ENCODE measurements at regions not wholly inside any gene's neighbourhood (a gene's known extent, or its start where the extent isn't known, plus 50 kb on each side); places are given as distances from the start of the nearest gene placed in this dataset.

DNA sequence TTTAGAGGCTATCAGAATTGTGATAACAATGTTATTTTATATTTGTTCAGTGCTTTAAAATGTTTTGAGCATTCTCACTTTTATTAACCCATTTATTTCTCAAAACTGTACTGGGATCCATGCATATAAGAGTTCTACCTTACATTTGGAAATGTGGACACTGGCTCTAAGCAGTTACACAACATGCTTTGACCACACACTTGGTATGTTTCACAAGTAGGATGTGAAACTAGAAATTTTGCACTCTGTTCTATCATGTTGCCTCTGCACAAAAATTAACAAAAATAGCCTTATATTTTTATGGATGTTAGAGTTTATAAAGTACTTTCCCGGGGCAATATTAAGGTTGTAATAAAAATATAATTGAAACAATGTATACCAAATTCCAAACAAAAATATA lies 126.9 kb upstream of the CHORDC1 start:
- H3K27me3 Mint-ChIP-seq: no peaks in the 10 kb centered on the region
- DNase-seq (ENCODE audit: extremely low spot score, unreplicated experiment): no peak
- TF ChIP-seq, protein P1, sequence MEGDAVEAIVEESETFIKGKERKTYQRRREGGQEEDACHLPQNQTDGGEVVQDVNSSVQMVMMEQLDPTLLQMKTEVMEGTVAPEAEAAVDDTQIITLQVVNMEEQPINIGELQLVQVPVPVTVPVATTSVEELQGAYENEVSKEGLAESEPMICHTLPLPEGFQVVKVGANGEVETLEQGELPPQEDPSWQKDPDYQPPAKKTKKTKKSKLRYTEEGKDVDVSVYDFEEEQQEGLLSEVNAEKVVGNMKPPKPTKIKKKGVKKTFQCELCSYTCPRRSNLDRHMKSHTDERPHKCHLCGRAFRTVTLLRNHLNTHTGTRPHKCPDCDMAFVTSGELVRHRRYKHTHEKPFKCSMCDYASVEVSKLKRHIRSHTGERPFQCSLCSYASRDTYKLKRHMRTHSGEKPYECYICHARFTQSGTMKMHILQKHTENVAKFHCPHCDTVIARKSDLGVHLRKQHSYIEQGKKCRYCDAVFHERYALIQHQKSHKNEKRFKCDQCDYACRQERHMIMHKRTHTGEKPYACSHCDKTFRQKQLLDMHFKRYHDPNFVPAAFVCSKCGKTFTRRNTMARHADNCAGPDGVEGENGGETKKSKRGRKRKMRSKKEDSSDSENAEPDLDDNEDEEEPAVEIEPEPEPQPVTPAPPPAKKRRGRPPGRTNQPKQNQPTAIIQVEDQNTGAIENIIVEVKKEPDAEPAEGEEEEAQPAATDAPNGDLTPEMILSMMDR (conservative IDR thresholded peaks at IDR 0.05): no peak
- H3K4me3 Mint-ChIP-seq: no peak overlapping the region
- no peaks in the 10 kb centered on the region for H3K4me1 Mint-ChIP-seq (ENCODE audit: unreplicated experiment)
- H3K36me3 Mint-ChIP-seq: no peaks in the 10 kb centered on the region
- no peak overlapping the region for H3K27ac Mint-ChIP-seq
- no peaks in the 10 kb centered on the region for H3K9me3 Mint-ChIP-seq

DNA sequence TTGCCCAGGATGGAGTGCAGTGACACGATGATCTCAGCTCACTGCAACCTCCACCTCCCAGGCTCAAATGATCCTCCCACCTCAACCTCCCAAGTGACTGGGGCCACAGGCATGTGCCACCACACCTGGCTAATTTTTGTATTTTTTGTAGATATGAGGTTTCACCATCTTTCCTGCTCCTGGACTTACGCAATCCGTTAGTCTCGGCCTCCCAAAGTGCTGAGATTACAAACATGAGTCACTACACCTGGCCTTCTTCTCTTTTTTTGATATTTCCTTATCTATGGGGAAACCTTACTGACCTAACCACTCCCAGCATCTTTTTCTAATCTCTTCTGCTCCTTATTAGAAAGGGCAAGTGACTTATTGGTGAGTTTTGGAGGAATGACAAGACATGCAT lies 121.7 kb upstream of the CHORDC1 start:
- H3K36me3 Mint-ChIP-seq: no peaks in the 10 kb centered on the region
- H3K27me3 Mint-ChIP-seq: no peaks in the 10 kb centered on the region
- TF ChIP-seq, protein P1 (conservative IDR thresholded peaks at IDR 0.05): no peak
- no peak for DNase-seq (ENCODE audit: extremely low spot score, unreplicated experiment)
- no peaks in the 10 kb centered on the region for H3K4me1 Mint-ChIP-seq (ENCODE audit: unreplicated experiment)
- no peaks in the 10 kb centered on the region for H3K9me3 Mint-ChIP-seq
- H3K4me3 Mint-ChIP-seq: no peak overlapping the region
- H3K27ac Mint-ChIP-seq: no peak overlapping the region

DNA sequence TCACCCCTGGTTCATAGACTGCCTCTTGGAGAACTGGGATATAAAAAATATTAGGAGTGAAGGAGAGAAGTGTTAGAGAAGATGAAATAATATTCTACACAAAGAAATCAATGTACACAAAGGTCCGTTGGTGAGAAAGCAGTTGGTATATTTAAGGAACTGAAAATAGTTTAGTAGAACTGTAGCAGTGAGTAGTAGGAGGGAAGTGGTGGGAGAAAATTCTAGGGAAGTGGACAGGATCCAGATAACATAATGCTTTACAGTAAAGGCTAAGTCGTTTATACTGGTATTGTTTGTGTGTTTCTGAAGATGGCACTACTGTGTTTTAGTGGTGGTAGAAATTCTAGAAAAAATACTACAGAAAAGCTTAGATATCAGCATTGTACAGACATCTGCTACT lies 120.8 kb upstream of the CHORDC1 start:
- DNase-seq (ENCODE audit: extremely low spot score, unreplicated experiment): no peak
- Mint-ChIP-seq H3K27me3 (no peaks in the 10 kb centered on the region), H3K36me3 (no peaks in the 10 kb centered on the region), H3K4me1 (ENCODE audit: unreplicated experiment) (no peaks in the 10 kb centered on the region), H3K9me3 (no peaks in the 10 kb centered on the region), H3K4me3 (no peak overlapping the region), H3K27ac (no peak overlapping the region)
- TF ChIP-seq, protein P1 (conservative IDR thresholded peaks at IDR 0.05): no peak

DNA sequence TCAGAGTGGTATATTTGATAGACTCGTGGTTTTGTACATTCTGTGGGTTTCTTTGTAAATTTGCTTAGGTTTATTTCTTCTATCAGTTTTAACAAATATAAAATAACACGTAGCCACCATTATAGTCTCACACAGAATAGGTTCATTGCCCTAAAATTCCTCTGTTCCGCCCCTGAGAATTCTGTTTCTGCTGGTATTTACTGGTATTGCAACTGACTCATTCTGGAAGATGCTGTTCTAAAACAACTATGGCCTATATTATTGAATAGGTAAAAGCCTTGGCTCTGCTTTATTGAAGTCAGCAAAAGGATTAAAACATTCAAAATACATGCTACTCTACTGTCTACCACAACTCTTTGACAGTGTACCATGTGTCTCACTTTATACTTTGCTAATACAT lies 119.1 kb upstream of the CHORDC1 start:
- Mint-ChIP-seq H3K36me3 (no peaks in the 10 kb centered on the region), H3K27ac (no peak overlapping the region), H3K4me3 (no peak overlapping the region), H3K9me3 (no peaks in the 10 kb centered on the region), H3K27me3 (no peaks in the 10 kb centered on the region), H3K4me1 (ENCODE audit: unreplicated experiment) (no peaks in the 10 kb centered on the region)
- DNase-seq (ENCODE audit: extremely low spot score, unreplicated experiment): no peak
- TF ChIP-seq, protein P1 (conservative IDR thresholded peaks at IDR 0.05): peak; percentile 43

DNA sequence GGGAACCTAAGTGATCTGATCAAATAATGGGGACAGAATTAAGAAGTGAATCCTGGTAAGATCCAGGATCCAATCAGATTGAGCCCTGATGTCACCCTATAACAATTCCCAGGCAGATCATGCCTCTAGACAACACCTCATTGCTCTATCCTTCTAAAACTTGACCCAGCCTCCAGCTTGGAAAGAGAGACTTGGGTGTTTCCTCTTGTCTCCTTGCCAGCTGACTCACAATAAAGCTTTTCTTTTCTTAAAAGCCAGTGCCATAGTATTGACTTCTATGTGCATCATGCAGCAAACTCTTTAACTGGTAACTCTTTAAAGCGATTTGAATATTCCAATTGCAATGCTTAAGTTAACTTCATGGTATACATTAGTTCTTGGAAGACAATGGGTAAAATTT lies 109.6 kb upstream of the CHORDC1 start:
- TF ChIP-seq, protein P1 (conservative IDR thresholded peaks at IDR 0.05): no peak
- H3K27me3 Mint-ChIP-seq: no peaks in the 10 kb centered on the region
- H3K4me3 Mint-ChIP-seq: no peak overlapping the region
- H3K4me1 Mint-ChIP-seq (ENCODE audit: unreplicated experiment): no peaks in the 10 kb centered on the region
- no peaks in the 10 kb centered on the region for H3K9me3 Mint-ChIP-seq
- H3K36me3 Mint-ChIP-seq: no peaks in the 10 kb centered on the region
- no peak for DNase-seq (ENCODE audit: extremely low spot score, unreplicated experiment)
- H3K27ac Mint-ChIP-seq: no peak overlapping the region

DNA sequence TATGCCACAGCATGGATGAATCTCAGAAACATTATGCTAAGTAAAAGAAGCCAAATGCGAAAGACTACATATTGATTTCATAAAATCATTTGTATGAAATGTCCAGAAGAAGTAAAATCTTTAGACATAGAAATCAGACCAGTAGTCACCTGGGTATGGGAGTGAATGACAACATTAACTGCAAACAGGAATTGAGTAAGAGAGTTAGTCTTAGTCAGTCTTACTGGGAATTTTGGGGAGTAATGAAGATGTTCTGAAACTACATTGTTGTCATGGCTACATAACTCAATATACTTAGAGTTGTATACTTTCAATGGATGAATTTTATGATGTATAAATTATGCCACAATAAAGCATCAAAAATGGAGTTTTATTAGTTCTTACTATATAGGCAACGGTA lies 107.8 kb upstream of the CHORDC1 start:
- Mint-ChIP-seq H3K9me3 (no peaks in the 10 kb centered on the region), H3K27ac (no peak overlapping the region), H3K4me3 (no peak overlapping the region), H3K4me1 (ENCODE audit: unreplicated experiment) (no peaks in the 10 kb centered on the region), H3K36me3 (no peaks in the 10 kb centered on the region), H3K27me3 (no peaks in the 10 kb centered on the region)
- TF ChIP-seq, protein P1 (conservative IDR thresholded peaks at IDR 0.05): no peak
- DNase-seq (ENCODE audit: extremely low spot score, unreplicated experiment): no peak

Data from type B pancreatic cell (in vitro differentiated cells).